ENCODE measurements at regions not wholly inside any gene's neighbourhood (a gene's known extent, or its start where the extent isn't known, plus 50 kb on each side); places are given as distances from the start of the nearest gene placed in this dataset.
"Not testable (repeated sequence)": the region's sequence is repeated elsewhere in the genome, so short reads cannot be mapped to it uniquely, and the experiment has no call there.

DNA sequence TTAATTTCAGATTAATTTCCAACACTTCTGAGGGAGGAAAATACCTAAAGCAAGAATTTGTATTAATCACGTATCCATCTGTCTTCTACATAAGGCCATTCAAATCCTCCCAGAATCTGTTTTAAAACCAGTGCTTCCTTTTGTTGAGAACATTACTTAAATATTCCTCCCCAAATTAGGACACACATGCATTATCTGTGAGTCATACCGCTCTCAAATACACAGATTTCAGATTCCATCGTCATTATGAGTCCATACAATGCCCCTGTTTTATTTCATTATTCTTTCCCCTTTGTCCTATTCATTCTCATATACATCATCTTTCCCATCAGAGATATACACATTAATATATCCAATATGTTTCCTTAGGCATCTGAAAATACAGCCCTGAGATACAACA is 57.3 kb upstream of the PRSS12 start:
- DNase-seq (ENCODE audit: low read depth) = no peak

DNA sequence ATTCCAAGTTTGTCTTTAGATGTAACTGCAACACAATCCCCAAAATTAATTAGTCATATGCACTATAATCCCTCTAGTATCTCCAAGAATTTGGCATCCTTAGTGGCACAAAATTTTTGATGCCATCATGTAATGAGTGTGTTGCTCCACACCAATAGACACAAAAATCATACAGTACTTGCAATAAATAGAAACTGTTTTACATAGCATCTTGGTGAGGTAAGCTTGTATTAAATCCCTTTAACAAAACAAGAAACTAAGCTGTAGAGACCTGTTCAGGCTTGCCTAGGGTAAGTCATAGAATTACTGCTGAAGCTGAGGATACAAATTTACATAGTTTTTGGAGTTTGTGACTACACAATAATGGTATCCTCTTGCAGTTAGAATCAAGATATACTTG is 64.5 kb upstream of the PRSS12 start:
- peak; percentile 35 for DNase-seq (ENCODE audit: low read depth)

DNA sequence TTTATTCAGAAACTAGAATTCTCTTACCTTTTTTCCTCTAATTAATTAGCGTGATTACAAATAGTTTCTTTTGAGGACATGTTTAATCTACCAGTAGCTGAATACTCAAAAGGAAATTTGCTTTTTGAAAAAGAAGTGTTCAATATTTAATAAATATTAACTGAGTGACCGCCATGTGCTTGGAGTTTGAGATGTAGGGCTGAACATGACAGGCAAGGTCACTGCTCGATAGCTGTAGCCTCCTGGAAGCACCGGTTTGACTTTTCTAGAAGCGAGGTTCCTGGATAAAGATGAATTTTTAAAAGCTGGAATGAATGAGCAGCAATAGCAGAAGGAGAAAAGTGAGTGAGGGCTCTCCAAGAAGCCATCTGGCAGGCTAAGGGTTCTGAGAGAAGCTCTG is 65.0 kb upstream of the PRSS12 start:
- DNase-seq (ENCODE audit: low read depth) = not testable (repeated sequence)

DNA sequence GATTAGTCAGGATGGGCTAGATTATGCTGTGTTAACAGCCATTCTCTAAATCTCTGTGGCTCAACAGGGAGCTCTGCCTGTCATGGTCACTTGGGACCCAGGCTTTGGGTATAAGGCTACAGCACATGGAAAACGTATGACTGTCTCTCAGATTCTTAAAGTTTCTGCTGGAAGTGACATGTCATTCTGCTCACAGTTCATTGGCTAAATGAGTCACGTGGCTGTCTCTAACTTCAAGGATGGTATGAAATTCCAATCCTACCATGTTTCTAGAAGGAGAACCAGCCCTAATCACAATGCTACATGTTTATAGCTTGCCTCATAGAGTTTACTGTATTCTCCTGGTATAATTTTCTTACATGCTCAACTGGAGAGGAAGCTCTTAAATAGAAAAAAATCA is 65.6 kb upstream of the PRSS12 start:
- DNase-seq (ENCODE audit: low read depth) = not testable (repeated sequence)

DNA sequence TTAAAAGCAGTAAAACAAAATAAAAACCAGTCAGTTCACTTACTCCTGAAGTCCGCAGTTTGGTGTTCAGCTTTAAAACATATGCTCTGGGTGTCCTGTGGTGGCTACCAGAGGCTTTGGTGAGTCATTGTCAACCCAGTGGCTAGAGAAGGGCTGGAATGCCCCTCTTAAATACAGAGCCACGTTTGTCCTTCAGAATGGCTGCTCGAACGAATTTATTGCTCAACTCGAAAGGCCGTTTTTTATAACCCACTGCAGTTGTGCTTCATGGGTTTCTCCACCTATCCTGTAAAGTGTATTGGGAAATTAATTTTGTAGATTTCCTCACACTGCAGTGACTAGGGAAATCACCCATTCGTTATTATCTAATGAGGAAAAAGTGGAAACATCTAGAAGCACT is 66.8 kb upstream of the PRSS12 start:
- not testable (repeated sequence) for DNase-seq (ENCODE audit: low read depth)

DNA sequence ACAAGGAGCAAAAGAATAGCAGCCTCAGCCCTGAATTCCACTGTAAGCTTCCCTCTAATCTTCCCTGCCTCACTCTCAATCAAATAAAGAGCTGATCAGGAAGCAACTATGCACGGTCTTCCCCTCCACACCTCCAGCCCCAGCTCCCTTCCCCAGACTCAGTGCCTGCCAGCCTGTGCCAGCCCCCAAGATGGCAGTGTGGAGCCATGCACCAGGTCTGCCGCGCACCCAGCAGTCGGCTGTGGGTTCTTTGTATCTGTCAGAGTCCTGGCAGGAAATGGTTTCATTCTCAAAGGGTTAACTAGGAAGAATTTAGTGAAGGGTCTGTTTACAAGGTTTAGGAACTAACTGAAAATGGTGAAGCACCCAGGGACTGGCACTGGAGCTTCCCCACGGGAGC is 71.3 kb upstream of the PRSS12 start:
- not testable (repeated sequence) for DNase-seq (ENCODE audit: low read depth)

DNA sequence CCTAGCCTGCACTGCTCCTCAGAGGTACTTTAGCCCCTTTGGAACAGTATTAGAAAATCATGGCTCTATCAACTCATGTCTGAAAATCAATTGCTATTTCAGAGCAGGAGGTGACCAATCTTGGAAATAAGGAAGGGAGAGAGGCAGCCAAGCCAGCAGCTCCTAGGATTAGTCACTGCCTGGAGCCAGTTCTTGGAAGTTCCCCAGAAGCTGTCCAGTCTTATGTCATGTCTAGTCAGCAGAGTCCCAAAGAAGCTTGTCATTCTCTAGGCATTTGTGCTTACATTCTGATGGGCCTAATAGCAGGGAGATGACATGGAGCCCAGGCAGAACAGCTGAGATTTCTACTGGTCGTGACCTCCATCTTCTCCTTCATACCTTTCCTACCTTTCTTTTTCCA is 76.1 kb upstream of the PRSS12 start:
- not testable (repeated sequence) for DNase-seq (ENCODE audit: low read depth)

DNA sequence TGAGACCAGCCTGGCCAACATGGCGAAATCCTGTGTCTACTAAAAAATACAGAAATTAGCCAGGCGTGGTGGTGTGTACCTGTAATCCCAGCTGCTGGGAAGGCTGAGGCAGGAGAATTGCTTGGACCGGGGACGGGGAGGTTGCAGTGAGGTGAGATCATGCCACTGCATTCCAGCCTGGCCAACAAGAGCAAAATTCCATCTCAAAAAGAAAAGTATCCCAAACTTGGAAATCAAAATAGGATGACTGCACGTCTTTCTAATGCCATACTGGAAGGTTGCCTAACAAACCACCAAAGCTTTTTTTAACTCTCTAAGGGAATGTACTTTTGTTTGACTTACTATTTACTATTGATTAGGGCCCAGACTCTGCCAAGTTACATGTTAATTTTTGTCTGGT is 79.6 kb upstream of the PRSS12 start:
- not testable (repeated sequence) for DNase-seq (ENCODE audit: low read depth)

DNA sequence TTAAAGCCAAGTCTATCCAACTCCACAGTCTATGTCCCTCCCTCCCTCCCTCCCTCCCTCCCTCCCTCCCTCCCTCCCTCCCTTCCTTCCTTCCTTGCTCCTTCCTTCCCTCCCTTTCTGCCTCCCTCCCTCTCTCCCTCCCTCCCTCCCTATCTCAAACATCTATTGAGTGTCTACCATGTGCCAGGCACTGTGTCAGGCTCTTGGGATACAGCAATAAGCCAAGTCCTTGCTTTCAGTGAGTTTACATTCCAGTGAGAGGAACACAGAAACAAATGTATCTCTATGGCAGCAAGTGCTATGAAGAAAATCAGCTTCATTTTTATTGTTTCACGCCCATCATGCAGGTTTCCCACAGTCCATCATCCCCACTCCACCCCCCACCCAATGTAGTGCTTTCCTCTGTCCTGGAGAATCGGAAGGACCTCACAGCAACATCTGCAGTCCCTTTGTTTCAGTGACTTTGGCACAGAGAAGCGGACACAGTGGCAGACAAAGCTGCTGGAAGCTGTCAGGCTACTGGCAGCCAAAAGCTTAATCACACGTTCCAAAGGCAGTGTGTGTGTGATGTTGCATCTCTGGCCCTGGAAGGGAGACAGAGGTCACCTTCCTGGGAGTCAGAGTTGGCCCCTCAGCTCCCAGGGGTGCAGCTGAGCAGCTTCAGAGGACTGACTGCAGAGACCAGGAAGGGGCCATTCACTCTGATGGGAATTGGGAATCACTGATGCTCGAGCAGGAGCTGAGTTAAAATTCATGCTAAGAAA is 81.0 kb upstream of the PRSS12 start:
- DNase-seq (ENCODE audit: low read depth) = not testable (repeated sequence)

DNA sequence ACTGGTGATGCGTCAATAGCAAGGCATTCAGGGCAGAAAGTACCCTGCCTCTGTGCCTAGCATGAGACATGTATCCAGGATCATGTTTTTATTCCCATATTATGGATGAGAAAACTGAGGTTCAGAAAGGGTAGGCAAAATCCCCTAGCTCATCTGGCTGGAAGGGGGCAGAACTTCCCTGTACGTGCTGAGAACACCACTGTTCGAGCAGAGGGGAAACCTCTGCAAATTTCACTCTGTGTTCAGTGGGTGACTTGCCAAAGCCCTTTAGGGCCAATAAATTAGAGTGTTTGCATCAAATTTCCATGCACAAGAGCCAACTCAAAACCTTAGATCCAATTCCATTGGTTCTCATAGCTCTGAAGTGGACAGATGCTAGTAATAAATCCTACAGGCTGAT is 82.6 kb upstream of the PRSS12 start:
- DNase-seq (ENCODE audit: low read depth) = not testable (repeated sequence)

DNA sequence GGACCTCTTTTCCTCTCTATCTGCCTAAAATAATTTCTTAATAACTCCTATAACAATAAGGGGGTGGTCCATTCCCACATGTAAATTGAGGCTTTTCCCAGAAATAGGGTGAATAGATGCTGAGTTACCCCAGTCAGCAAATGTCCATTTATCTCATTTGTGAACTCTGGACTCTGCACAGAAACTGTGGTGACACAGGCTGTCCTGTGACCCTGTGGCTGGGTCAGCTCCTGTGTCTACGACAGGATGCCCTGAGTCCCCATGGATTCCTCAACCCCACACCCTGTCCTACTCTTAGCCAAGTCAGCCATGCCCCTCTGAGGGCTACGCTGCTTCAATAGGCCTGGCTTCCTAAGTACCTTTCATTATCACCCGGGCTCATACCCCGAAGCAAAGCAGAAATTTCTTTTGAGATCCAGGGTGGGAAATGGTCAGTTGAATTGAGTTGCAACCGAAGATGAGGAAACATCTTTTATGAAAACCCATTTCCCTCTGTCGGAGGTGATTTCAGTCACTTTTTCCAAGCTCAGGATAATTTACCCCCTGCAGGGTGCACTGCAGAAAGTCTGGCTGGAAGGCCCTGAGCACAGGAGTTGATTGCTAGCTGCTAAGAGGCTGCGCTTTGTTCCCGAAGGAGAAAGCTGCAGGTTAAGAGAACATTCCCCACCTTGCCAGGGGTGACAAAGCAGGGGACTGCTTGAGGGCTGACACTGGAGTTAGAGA is 89.5 kb upstream of the PRSS12 start:
- not testable (repeated sequence) for DNase-seq (ENCODE audit: low read depth)

DNA sequence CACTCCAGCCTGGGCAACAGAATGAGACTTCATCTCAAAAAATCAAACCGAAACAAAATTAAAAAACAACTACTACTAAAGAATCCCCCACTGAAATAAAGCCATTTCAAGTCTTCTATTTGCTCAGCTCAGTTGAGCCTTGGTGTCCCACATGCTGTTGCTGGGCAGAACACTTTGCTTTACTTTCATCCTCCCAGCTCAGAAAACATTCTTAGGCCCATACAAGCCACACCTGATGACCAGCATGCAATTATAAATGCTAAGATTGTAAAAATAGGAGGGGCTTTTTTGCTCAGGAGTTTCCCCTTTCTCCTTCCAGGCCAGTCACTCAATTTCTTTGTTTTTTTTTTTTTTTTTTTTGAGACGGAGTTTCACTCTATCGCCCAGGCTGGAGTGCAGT is 94.6 kb upstream of the PRSS12 start:
- DNase-seq (ENCODE audit: low read depth) = not testable (repeated sequence)

DNA sequence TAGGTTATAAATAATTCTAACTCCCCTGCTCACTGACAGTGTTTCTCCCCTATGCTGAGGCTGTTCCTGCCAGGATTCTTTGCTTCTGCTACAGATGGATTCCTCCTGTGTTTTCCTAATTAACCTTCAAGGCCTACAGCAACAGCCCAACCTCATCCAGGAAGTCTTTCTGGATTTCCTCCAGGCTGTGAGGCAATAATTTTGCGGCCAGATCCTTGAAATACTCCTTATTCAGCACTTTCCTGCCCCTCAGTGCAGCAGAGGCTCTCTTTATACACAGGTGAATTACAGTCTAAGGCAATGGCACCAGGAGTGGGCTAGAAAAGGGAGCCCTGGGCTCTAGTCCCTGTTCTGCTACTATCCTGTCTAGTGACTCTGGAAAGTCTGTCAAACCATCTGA is 102.1 kb upstream of the PRSS12 start:
- DNase-seq (ENCODE audit: low read depth) = peak; percentile 34

DNA sequence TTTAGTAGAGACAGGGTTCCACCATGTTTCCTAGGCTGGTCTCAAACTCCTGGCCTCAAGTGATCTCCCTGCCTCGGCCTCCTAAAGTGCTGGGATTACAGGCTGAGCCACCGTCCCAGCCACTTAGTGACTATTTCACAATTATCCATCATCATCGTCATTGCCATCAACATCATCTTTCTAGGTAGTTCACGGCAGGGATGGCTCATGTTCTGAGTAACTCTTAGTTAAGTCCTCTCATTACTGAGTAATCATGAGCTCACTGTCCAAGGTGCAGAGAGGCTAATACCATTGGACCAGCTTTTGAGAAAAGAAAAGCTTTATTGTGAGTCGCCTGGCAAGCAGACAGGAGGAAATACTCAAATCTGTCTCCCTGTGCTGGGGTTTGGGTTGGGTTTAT is 108.6 kb upstream of the PRSS12 start:
- DNase-seq (ENCODE audit: low read depth) = not testable (repeated sequence)

DNA sequence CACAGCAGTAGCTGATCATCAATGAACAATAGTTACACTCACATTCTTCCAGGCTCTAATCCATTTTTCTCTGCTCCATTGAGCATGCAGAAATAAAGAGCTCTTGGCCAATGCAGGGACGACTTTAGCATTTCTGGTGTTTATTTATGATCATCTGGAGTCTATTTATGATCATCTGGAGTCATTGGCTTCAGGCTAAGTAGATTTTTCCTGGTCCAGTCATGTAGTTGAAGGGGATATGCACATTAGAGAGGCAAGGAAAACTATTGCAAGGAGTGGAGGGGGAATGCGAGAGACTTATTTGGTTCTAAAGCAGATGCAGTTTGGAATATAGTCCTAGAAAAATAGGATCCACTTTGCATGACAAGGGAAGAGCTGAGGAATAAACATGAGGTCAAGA is 113.0 kb upstream of the PRSS12 start:
- DNase-seq (ENCODE audit: low read depth) = peak; percentile 69

DNA sequence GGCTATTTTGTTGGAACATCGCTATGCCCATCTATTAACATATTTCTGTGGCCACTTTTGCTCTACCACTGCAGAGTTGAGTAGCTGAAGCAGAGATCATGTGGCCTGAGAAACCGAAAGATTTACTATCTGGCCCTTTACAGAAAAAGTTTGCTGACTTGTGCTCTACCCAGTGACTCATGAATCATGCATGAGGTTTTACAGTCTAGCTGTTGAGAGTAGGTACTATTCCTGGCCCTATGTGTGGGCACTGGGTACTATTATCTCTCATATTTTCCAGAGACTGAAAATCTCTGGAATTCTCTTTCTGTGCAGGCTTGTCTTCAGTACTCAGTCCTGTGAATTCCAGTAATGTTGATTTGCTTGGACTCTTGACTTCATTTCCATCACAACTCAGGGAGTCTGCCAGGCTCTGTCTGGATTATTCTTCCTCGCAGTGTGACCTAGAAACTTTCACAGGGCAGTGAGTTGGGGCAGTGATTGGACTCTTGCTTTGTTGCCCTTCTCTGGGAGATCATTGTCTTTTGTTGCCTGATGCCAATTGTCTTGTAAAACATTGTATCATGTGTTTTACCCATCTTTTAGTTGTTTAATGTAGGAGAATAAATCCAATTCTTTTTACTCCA is 121.3 kb upstream of the PRSS12 start:
- peak; percentile 31 for DNase-seq (ENCODE audit: low read depth)

DNA sequence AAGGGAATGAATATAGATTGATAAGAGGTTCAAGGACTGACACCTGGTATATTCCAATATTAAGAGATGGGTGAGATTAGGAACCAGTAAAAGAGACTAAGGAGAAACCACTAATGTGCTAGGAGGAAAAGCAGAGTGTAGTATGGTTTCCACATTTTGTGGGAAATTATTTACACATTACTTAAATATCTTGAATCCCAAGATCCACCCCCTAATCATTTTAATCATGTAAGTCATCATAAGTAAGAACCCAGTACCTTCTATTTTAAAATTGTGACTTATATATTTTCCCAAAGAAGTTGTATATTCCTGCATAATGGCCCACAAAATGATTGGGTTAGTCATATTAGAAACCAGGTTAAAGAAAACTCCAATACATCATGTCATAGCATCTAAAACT is 122.0 kb upstream of the PRSS12 start:
- DNase-seq (ENCODE audit: low read depth) = not testable (repeated sequence)

DNA sequence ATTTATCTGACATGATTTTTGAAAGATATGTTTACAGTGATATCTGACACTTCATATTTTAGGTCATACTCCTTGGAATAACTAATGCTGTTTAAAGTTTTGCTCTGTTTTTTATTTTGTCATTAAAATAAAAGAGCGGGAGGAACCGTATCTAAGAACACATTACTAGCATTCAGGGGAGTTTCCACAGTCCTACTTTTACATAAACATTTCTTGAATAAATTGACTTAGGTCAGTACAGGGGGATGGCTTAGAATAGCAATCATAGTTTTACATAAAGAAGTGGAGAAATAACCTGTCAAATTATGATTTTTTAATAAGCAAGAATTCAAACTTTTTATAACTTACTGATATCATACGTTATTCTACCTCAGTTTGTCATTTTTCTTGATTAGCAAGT is 123.1 kb upstream of the PRSS12 start:
- DNase-seq (ENCODE audit: low read depth) = not testable (repeated sequence)

DNA sequence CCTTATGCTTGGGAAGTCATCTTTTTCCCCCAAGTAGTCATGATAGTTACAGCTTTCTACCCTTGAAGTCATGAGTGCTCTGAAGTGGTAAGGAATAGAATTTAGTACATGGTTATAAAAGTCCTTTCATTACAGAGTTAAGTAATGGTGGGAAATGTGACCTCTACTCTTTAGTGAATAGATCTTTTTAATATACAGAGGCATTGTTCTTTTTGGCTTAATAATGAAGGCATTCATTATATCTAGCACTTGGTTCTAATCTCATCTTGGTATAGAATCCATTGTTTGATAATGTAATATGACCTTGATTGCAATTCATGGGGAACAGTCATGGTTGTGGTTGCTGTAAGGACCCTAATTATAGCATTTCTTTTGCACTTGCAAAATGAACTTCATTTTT is 125.0 kb upstream of the PRSS12 start:
- DNase-seq (ENCODE audit: low read depth) = not testable (repeated sequence)

DNA sequence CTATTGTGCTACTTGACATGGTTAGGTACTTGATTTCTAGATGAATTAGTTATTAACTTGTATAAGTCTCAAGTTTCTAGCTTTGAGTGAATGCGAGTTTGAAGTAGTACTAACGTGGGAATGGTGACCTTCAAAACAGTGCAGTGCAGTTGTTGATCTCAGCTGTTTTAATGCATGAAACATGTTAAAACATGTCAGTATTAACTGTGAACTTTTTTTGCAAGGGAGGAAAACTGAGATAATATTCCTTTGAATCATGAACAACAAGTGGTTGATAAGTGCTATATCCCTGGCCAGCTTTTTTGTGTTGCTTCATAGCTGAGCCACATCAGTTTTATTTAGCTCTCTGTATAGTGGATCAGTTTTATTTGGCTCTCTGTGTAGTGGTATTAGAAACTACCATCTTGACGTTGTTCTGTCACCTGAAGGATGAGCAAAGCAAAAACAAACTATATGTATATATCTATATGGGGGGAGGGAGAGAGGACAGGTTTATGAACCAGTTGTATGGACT is 133.1 kb upstream of the PRSS12 start:
- DNase-seq (ENCODE audit: low read depth) = not testable (repeated sequence)

DNA sequence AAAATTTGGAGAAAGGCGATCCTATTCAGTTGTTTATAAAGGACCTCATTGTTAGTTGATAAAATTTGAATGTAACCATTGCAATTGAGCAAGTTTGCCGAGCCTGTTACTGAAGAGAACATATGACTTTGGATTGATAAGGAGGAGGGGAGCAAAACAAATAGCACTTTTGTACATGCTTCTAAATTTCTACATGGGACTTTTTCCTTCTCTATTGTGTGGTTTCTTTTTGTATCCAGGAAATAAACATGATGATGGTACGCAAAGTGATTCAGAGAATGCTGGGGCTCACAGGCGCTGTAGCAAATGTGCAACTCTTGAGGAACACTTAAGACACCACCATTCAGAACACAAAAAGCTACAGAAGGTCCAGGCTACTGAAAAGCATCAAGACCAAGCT is 140.2 kb upstream of the PRSS12 start:
- DNase-seq (ENCODE audit: low read depth) = not testable (repeated sequence)

DNA sequence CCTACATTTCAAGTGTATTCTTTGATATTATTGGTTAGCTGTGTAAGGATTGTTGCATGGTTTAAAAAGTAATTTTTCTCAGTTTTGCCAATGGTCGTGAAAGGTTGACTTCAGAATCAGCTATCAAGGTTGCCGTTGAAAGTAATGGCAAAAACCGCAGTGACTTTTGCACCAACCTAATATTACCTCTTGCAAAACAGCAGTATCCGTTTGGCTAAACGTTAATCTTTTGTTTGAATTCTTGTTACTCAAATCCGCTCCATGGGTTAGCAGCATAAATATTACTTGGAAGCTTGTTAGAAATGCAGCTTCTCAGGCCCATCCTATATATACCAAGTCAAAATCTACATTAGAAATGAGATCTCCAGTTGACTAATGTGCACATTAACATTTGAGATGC is 141.6 kb upstream of the PRSS12 start:
- not testable (repeated sequence) for DNase-seq (ENCODE audit: low read depth)

DNA sequence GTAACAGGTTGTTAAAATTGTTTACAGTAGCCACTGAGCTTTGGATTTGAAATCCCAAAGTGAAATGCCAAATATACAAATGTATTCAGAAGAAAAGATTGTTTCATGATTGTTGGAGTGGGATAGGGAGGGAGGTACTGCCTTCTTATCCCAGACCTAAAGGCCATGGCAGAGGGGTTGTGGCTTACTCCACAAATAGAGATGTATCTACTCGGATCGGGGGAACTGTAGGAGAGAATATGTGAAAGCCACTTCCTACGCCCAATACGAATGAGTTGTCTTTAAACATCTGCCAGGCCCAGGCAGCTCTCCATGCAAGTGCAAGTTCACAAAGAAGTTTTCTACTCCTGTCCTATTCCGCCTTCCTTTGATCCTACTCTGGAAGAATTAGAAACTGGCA is 150.2 kb upstream of the PRSS12 start:
- not testable (repeated sequence) for DNase-seq (ENCODE audit: low read depth)

Measured in GM04504 (cell line).